ENCODE measurements at regions not wholly inside any gene's neighbourhood (a gene's known extent, or its start where the extent isn't known, plus 50 kb on each side); places are given as distances from the start of the nearest gene placed in this dataset.
"Not testable (repeated sequence)": the region's sequence is repeated elsewhere in the genome, so short reads cannot be mapped to it uniquely, and the experiment has no call there.

GRCh38 chr5:105872569-105873270 is 1798.0 kb downstream of the EFNA5 start:
- FAIRE-seq (no peak), DNase-seq (ENCODE audit: extremely low spot score, insufficient read length, low read depth) (no peak)

- FAIRE-seq (no peak), DNase-seq (ENCODE audit: extremely low spot score, insufficient read length, low read depth) (no peak)
These were observed 1802.5 kb downstream of the EFNA5 start for GRCh38 chr5:105868038-105868780.

GRCh38 chr5:105865834-105866233 is 1804.9 kb downstream of the EFNA5 start:
- FAIRE-seq: no peak
- no peak for DNase-seq (ENCODE audit: extremely low spot score, insufficient read length, low read depth)

- FAIRE-seq; DNase-seq (ENCODE audit: extremely low spot score, insufficient read length, low read depth): not testable (repeated sequence)
These were observed 1811.4 kb downstream of the EFNA5 start for GRCh38 chr5:105859350-105859749.

- no peak for FAIRE-seq
- no peak for DNase-seq (ENCODE audit: extremely low spot score, insufficient read length, low read depth)
These were observed 1821.0 kb downstream of the EFNA5 start for GRCh38 chr5:105849701-105850100.

GRCh38 chr5:105840800-105841199 is 1829.9 kb downstream of the EFNA5 start:
- FAIRE-seq (no peak), DNase-seq (ENCODE audit: extremely low spot score, insufficient read length, low read depth) (no peak)

GRCh38 chr5:105836887-105837286 is 1833.8 kb downstream of the EFNA5 start:
- no peak for FAIRE-seq
- no peak for DNase-seq (ENCODE audit: extremely low spot score, insufficient read length, low read depth)

GRCh38 chr5:105836268-105836667 is 1834.5 kb downstream of the EFNA5 start:
- FAIRE-seq (no peak), DNase-seq (ENCODE audit: extremely low spot score, insufficient read length, low read depth) (no peak)

GRCh38 chr5:105828821-105829220 is 1841.9 kb downstream of the EFNA5 start:
- no peak for DNase-seq (ENCODE audit: extremely low spot score, insufficient read length, low read depth)
- FAIRE-seq: no peak

GRCh38 chr5:105821800-105822199 is 1848.9 kb downstream of the EFNA5 start:
- DNase-seq (ENCODE audit: extremely low spot score, insufficient read length, low read depth) (no peak), FAIRE-seq (no peak)

GRCh38 chr5:105817914-105818313 is 1852.8 kb downstream of the EFNA5 start:
- FAIRE-seq: no peak

GRCh38 chr5:105817416-105817815 is 1853.3 kb downstream of the EFNA5 start:
- no peak for DNase-seq (ENCODE audit: extremely low spot score, insufficient read length, low read depth)
- FAIRE-seq: no peak

More at GRCh38 chr5:105817914-105818313, 1852.8 kb downstream of the EFNA5 start:
- DNase-seq (ENCODE audit: extremely low spot score, insufficient read length, low read depth): no peak

- DNase-seq (ENCODE audit: extremely low spot score, insufficient read length, low read depth) (no peak), FAIRE-seq (no peak)
These were observed 1853.8 kb downstream of the EFNA5 start for GRCh38 chr5:105816961-105817360.

- no peak for DNase-seq (ENCODE audit: extremely low spot score, insufficient read length, low read depth)
- FAIRE-seq: no peak
These were observed 1858.4 kb downstream of the EFNA5 start for GRCh38 chr5:105812304-105812703.

- no peak for DNase-seq (ENCODE audit: extremely low spot score, insufficient read length, low read depth)
- no peak for FAIRE-seq
These were observed 1862.8 kb downstream of the EFNA5 start for GRCh38 chr5:105807951-105808350.

GRCh38 chr5:105807290-105807689 is 1863.4 kb downstream of the EFNA5 start:
- DNase-seq (ENCODE audit: extremely low spot score, insufficient read length, low read depth) (no peak), FAIRE-seq (no peak)

GRCh38 chr5:105806596-105806995 is 1864.1 kb downstream of the EFNA5 start:
- FAIRE-seq (no peak), DNase-seq (ENCODE audit: extremely low spot score, insufficient read length, low read depth) (no peak)

- FAIRE-seq (no peak), DNase-seq (ENCODE audit: extremely low spot score, insufficient read length, low read depth) (no peak)
These were observed 1867.3 kb downstream of the EFNA5 start for GRCh38 chr5:105803431-105803830.

- DNase-seq (ENCODE audit: extremely low spot score, insufficient read length, low read depth) (no peak), FAIRE-seq (no peak)
These were observed 1876.2 kb downstream of the EFNA5 start for GRCh38 chr5:105794578-105794977.

- FAIRE-seq (no peak), DNase-seq (ENCODE audit: extremely low spot score, insufficient read length, low read depth) (no peak)
These were observed 1881.5 kb downstream of the EFNA5 start for GRCh38 chr5:105789246-105789645.

GRCh38 chr5:105783811-105784210 is 1886.9 kb downstream of the EFNA5 start:
- FAIRE-seq (no peak), DNase-seq (ENCODE audit: extremely low spot score, insufficient read length, low read depth) (no peak)

GRCh38 chr5:105782501-105782900 is 1888.2 kb downstream of the EFNA5 start:
- DNase-seq (ENCODE audit: extremely low spot score, insufficient read length, low read depth) (no peak), FAIRE-seq (no peak)
